ENCODE measurements at regions not wholly inside any gene's neighbourhood (a gene's known extent, or its start where the extent isn't known, plus 50 kb on each side); places are given as distances from the start of the nearest gene placed in this dataset.
A peak's percentile ranks its signal among the peaks of the same experiment; 100 is the strongest.

DNA sequence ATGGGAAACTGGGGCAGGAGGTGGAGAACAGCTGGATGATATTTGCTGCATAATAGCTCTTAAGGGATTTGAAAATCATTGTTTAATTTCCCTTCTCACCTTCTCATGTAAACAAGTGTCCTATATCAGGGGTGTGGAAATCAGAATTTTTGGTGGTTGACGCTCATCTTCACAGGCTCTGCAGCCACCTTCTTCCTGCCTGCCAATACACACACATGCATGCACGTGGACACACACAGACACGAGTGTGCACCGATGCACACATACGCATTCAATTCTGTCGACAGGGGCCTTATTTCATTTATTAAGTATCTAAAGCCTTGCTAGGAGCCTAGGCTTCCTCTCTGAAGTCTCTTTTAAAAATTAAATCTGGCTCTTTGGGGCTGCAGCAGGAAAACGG is 349.4 kb upstream of the NCAM1 start:
- Histone ChIP-seq H3K9me3 (no peaks in the 10 kb centered on the region), H3K4me1 (peaks cover 5% of the 10 kb centered on the region), H3K4me3 (no peak overlapping the region), H3K27ac (no peak overlapping the region), H3K36me3 (no peaks in the 10 kb centered on the region), H3K27me3 (ENCODE audit: low read depth) (no peaks in the 10 kb centered on the region)
- intact Hi-C loops (cut with DNase I), result no loop called here
- DNase-seq, result no peak
- TF ChIP-seq, protein P1, sequence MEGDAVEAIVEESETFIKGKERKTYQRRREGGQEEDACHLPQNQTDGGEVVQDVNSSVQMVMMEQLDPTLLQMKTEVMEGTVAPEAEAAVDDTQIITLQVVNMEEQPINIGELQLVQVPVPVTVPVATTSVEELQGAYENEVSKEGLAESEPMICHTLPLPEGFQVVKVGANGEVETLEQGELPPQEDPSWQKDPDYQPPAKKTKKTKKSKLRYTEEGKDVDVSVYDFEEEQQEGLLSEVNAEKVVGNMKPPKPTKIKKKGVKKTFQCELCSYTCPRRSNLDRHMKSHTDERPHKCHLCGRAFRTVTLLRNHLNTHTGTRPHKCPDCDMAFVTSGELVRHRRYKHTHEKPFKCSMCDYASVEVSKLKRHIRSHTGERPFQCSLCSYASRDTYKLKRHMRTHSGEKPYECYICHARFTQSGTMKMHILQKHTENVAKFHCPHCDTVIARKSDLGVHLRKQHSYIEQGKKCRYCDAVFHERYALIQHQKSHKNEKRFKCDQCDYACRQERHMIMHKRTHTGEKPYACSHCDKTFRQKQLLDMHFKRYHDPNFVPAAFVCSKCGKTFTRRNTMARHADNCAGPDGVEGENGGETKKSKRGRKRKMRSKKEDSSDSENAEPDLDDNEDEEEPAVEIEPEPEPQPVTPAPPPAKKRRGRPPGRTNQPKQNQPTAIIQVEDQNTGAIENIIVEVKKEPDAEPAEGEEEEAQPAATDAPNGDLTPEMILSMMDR (IDR thresholded peaks at IDR 0.05), result no peak
- ATAC-seq, result no peak

- no peaks in the 10 kb centered on the region for H3K9me3 ChIP-seq
- no peak for DNase-seq
- no peak overlapping the region for H3K4me3 ChIP-seq
- ATAC-seq, result no peak
- TF ChIP-seq, protein P1 (IDR thresholded peaks at IDR 0.05), result no peak
- peaks cover 5% of the 10 kb centered on the region for H3K4me1 ChIP-seq
- no peaks in the 10 kb centered on the region for H3K36me3 ChIP-seq
- intact Hi-C loops (cut with DNase I), result no loop called here
- no peaks in the 10 kb centered on the region for H3K27me3 ChIP-seq (ENCODE audit: low read depth)
- no peak overlapping the region for H3K27ac ChIP-seq
Observed at GRCh38 chr11:112612250-112612849, 348.9 kb upstream of the NCAM1 start.

- TF ChIP-seq, protein P1 (IDR thresholded peaks at IDR 0.05), result no peak
- DNase-seq (no peak), ATAC-seq (peak in 1 of 2 donors; percentile 9)
- Histone ChIP-seq H3K27ac (no peak overlapping the region), H3K27me3 (ENCODE audit: low read depth) (no peaks in the 10 kb centered on the region), H3K9me3 (no peaks in the 10 kb centered on the region), H3K4me3 (no peak overlapping the region), H3K4me1 (peaks cover 5% of the 10 kb centered on the region), H3K36me3 (no peaks in the 10 kb centered on the region)
- intact Hi-C loops (cut with DNase I), result no loop called here
Observed at GRCh38 chr11:112613051-112613972, 347.9 kb upstream of the NCAM1 start.

DNA sequence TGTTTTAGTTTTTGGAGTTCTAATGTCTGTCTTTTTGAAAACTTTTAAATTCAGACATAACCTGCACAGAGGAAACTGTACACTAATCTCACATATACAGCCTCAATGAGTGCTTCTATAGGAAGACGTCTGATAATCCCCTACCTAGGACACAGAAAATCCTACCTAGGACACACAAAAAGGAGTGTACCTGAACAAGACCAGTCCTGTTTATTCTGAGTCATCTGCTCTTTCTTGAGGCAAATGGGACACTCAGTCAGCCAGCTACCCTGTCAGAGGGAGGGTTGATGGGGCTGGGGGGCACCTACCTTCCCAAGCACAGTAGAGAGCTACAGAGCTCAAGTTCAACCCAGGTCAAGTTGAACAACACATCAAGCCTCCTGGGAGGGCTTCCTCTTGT is 346.6 kb upstream of the NCAM1 start:
- no peaks in the 10 kb centered on the region for H3K9me3 ChIP-seq
- H3K4me3 ChIP-seq, result no peak overlapping the region
- no peaks in the 10 kb centered on the region for H3K36me3 ChIP-seq
- H3K4me1 ChIP-seq, result peaks cover 5% of the 10 kb centered on the region
- H3K27ac ChIP-seq, result no peak overlapping the region
- no peak for ATAC-seq
- TF ChIP-seq, protein P1 (IDR thresholded peaks at IDR 0.05), result no peak
- DNase-seq, result no peak
- intact Hi-C loops (cut with DNase I), result no loop called here
- no peaks in the 10 kb centered on the region for H3K27me3 ChIP-seq (ENCODE audit: low read depth)

GRCh38 chr11:112615238-112615637 is 346.0 kb upstream of the NCAM1 start:
- Histone ChIP-seq H3K36me3 (no peaks in the 10 kb centered on the region), H3K27ac (peak overlapping the region; percentile 7), H3K4me3 (no peak overlapping the region), H3K9me3 (no peaks in the 10 kb centered on the region), H3K27me3 (ENCODE audit: low read depth) (no peaks in the 10 kb centered on the region), H3K4me1 (peaks cover 5% of the 10 kb centered on the region)
- no peak for DNase-seq
- TF ChIP-seq, protein P1 (IDR thresholded peaks at IDR 0.05), result no peak
- no peak for ATAC-seq
- intact Hi-C loops (cut with DNase I), result no loop called here

Data from lower lobe of right lung (tissue), 2 donors.